ENCODE measurements at regions not wholly inside any gene's neighbourhood (a gene's known extent, or its start where the extent isn't known, plus 50 kb on each side); places are given as distances from the start of the nearest gene placed in this dataset.

DNA sequence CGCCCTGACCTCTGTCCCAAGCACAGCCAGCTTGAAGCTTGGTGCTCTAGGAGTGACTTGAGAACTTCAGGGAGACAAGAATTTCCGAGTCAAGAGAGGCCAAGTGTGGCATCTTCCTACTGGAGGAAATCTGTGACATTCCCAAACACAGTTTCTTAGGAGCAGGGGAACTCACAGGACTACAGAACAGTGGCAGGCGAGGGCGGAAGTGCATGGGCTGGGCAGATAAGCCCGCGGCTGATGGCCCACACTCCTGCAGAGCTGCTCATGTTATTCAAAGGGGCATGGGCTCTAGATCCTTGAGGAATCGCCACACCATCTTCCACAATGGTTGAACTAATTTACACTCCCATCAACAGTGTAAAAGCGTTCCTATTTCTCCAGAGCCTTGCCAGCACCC is 168.8 kb downstream of the KATNAL1 start:
- H3K4me3 ChIP-seq (ENCODE audit: low read depth in 1 of 3, low read length in 3 of 3), result no peak overlapping the region
- H3K9me3 ChIP-seq (ENCODE audit: control insufficient read depth in 4 of 4, low read length in 3 of 4), result no peaks in the 10 kb centered on the region
- WGBS, result 60% methylated on average over 8 of the region's 8 CpGs
- no peak for DNase-seq (ENCODE audit: low spot score)
- H3K4me1 ChIP-seq (ENCODE audit: control insufficient read depth in 4 of 4, insufficient read depth in 4 of 4, low read length in 3 of 4), result no peaks in the 10 kb centered on the region
- TF ChIP-seq, protein P1, sequence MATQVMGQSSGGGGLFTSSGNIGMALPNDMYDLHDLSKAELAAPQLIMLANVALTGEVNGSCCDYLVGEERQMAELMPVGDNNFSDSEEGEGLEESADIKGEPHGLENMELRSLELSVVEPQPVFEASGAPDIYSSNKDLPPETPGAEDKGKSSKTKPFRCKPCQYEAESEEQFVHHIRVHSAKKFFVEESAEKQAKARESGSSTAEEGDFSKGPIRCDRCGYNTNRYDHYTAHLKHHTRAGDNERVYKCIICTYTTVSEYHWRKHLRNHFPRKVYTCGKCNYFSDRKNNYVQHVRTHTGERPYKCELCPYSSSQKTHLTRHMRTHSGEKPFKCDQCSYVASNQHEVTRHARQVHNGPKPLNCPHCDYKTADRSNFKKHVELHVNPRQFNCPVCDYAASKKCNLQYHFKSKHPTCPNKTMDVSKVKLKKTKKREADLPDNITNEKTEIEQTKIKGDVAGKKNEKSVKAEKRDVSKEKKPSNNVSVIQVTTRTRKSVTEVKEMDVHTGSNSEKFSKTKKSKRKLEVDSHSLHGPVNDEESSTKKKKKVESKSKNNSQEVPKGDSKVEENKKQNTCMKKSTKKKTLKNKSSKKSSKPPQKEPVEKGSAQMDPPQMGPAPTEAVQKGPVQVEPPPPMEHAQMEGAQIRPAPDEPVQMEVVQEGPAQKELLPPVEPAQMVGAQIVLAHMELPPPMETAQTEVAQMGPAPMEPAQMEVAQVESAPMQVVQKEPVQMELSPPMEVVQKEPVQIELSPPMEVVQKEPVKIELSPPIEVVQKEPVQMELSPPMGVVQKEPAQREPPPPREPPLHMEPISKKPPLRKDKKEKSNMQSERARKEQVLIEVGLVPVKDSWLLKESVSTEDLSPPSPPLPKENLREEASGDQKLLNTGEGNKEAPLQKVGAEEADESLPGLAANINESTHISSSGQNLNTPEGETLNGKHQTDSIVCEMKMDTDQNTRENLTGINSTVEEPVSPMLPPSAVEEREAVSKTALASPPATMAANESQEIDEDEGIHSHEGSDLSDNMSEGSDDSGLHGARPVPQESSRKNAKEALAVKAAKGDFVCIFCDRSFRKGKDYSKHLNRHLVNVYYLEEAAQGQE (IDR thresholded peaks at IDR 0.05), result no peak
- TF ChIP-seq RAD21 (IDR thresholded peaks at IDR 0.05), result no peak
- TF ChIP-seq GABPA (IDR thresholded peaks at IDR 0.05 in 1 of 2, conservative IDR thresholded peaks at IDR 0.05 in 1 of 2), result no peak
- no peak for TF ChIP-seq FOXA2 (IDR thresholded peaks at IDR 0.05)
- no peak for TF ChIP-seq HNF4A (conservative IDR thresholded peaks at IDR 0.05)
- TF ChIP-seq, protein P2, sequence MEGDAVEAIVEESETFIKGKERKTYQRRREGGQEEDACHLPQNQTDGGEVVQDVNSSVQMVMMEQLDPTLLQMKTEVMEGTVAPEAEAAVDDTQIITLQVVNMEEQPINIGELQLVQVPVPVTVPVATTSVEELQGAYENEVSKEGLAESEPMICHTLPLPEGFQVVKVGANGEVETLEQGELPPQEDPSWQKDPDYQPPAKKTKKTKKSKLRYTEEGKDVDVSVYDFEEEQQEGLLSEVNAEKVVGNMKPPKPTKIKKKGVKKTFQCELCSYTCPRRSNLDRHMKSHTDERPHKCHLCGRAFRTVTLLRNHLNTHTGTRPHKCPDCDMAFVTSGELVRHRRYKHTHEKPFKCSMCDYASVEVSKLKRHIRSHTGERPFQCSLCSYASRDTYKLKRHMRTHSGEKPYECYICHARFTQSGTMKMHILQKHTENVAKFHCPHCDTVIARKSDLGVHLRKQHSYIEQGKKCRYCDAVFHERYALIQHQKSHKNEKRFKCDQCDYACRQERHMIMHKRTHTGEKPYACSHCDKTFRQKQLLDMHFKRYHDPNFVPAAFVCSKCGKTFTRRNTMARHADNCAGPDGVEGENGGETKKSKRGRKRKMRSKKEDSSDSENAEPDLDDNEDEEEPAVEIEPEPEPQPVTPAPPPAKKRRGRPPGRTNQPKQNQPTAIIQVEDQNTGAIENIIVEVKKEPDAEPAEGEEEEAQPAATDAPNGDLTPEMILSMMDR (IDR thresholded peaks at IDR 0.05; ENCODE audit: low read depth, low read length, missing input control), result no peak
- no peak for TF ChIP-seq FOXA1 (IDR thresholded peaks at IDR 0.05)
- no peak overlapping the region for H3K9ac ChIP-seq (ENCODE audit: low read depth in 1 of 2, low read length in 2 of 2)
- H3K36me3 ChIP-seq (ENCODE audit: control insufficient read depth in 4 of 4, insufficient read depth in 3 of 4, low read depth in 1 of 4, low read length in 3 of 4), result no peaks in the 10 kb centered on the region
- H3K27me3 ChIP-seq (ENCODE audit: control insufficient read depth in 4 of 4, insufficient read depth in 4 of 4, low read length in 3 of 4), result peaks cover 0 to 3% (median 0%) of the 10 kb centered on the region in 4 donors
- H3K27ac ChIP-seq (ENCODE audit: low read depth in 1 of 2, low read length in 2 of 2), result no peak overlapping the region

DNA sequence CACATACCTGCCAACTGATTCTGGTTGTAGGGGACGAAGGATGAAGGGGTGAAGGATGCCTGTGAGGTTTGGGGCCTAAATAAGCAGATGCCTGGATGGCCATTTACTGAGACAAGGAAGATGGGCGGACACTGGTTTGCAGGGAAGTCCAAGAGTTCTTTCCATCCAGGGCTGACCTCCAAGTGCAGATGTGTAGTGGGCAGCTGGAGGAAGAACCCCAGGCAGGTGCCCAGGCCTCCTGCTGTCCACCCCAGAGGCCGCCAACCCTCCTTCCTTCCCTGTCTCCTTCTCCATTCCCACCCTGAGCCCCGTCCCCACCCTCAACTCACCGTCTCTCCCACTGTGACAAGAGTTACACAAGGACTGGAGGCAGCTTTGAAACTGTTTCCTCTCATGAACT is 171.5 kb downstream of the KATNAL1 start:
- Histone ChIP-seq H3K4me1 (ENCODE audit: control insufficient read depth in 4 of 4, insufficient read depth in 4 of 4, low read length in 3 of 4) (peaks cover 0 to 7% (median 3%) of the 10 kb centered on the region in 4 donors), H3K4me3 (ENCODE audit: low read depth in 1 of 3, low read length in 3 of 3) (no peak overlapping the region), H3K36me3 (ENCODE audit: control insufficient read depth in 4 of 4, insufficient read depth in 3 of 4, low read depth in 1 of 4, low read length in 3 of 4) (no peaks in the 10 kb centered on the region), H3K27me3 (ENCODE audit: control insufficient read depth in 4 of 4, insufficient read depth in 4 of 4, low read length in 3 of 4) (peaks cover 0 to 3% (median 0%) of the 10 kb centered on the region in 4 donors), H3K9ac (ENCODE audit: low read depth in 1 of 2, low read length in 2 of 2) (no peak overlapping the region), H3K9me3 (ENCODE audit: control insufficient read depth in 4 of 4, low read length in 3 of 4) (no peaks in the 10 kb centered on the region), H3K27ac (ENCODE audit: low read depth in 1 of 2, low read length in 2 of 2) (no peak overlapping the region)
- TF ChIP-seq FOXA1 (IDR thresholded peaks at IDR 0.05), result no peak
- TF ChIP-seq RAD21 (IDR thresholded peaks at IDR 0.05), result no peak
- no peak for TF ChIP-seq HNF4A (conservative IDR thresholded peaks at IDR 0.05)
- no peak for TF ChIP-seq GABPA (IDR thresholded peaks at IDR 0.05 in 1 of 2, conservative IDR thresholded peaks at IDR 0.05 in 1 of 2)
- TF ChIP-seq YY1 (IDR thresholded peaks at IDR 0.05), result no peak
- TF ChIP-seq, protein P3, sequence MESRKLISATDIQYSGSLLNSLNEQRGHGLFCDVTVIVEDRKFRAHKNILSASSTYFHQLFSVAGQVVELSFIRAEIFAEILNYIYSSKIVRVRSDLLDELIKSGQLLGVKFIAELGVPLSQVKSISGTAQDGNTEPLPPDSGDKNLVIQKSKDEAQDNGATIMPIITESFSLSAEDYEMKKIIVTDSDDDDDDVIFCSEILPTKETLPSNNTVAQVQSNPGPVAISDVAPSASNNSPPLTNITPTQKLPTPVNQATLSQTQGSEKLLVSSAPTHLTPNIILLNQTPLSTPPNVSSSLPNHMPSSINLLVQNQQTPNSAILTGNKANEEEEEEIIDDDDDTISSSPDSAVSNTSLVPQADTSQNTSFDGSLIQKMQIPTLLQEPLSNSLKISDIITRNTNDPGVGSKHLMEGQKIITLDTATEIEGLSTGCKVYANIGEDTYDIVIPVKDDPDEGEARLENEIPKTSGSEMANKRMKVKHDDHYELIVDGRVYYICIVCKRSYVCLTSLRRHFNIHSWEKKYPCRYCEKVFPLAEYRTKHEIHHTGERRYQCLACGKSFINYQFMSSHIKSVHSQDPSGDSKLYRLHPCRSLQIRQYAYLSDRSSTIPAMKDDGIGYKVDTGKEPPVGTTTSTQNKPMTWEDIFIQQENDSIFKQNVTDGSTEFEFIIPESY (IDR thresholded peaks at IDR 0.05), result no peak
- TF ChIP-seq, protein P2 (IDR thresholded peaks at IDR 0.05; ENCODE audit: low read depth, low read length, missing input control), result no peak
- TF ChIP-seq, protein P4, sequence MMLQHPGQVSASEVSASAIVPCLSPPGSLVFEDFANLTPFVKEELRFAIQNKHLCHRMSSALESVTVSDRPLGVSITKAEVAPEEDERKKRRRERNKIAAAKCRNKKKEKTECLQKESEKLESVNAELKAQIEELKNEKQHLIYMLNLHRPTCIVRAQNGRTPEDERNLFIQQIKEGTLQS (IDR thresholded peaks at IDR 0.05), result no peak
- TF ChIP-seq HNF4G (IDR thresholded peaks at IDR 0.05), result no peak
- TF ChIP-seq, protein P5, sequence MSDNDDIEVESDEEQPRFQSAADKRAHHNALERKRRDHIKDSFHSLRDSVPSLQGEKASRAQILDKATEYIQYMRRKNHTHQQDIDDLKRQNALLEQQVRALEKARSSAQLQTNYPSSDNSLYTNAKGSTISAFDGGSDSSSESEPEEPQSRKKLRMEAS (IDR thresholded peaks at IDR 0.05), result no peak
- no peak for TF ChIP-seq FOXA2 (IDR thresholded peaks at IDR 0.05)
- no peak for TF ChIP-seq JUND (IDR thresholded peaks at IDR 0.05)
- no peak for TF ChIP-seq EGR1 (IDR thresholded peaks at IDR 0.05; ENCODE audit: low read depth in 2 of 2)
- DNase-seq (ENCODE audit: low spot score), result no peak
- 94% methylated on average over 5 of the region's 5 CpGs for WGBS

Measured in liver (tissue), 8 donors.